Mammary epithelial cell (primary cell): ENCODE measurements at regions not wholly inside any gene's neighbourhood (a gene's known extent, or its start where the extent isn't known, plus 50 kb on each side); places are given as distances from the start of the nearest gene placed in this dataset.

Source experiments
- EZH2 ChIP-seq: IDR thresholded peaks from 2 replicates; pipeline ENCODE4 v1.6.1; 2012; ENCODE audit warnings: low read length, inconsistent platforms, borderline replicate concordance
- TF ChIP-seq, protein P1 (sequence below), 2 donors: IDR thresholded peaks in 1 of 2; conservative IDR thresholded peaks in 1 of 2; 2 replicates each; pipeline ENCODE4 v1.5.1; 2011 to 2012; ENCODE audit warnings: inconsistent platforms in 2 of 2, low read length in 2 of 2, mild to moderate bottlenecking in 2 of 2, control low read depth in 1 of 2, low read depth in 1 of 2; ENCODE audit not compliant: insufficient read depth in 1 of 2; ENCODE audit errors: extremely low read depth in 1 of 2

DNA sequence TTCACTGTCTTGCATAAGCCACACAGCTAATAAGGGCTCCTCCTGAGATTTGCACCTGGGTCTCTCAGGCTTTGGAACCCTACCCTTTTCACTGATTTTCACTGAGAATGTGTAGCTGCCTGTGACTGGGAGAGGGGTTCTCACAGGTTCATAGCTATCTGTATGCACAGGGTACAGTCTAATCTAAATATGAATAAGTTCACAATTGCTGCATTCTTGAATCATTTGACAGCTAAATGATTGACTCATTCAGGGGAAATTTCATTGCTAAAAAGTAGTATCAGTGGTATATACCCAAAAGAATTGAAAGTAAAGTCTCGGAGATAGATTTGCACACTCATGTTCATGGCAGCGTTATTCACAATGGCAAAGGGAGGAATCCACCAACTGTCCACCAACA is 140.7 kb downstream of the BOD1 start:
- TF ChIP-seq, protein P1, sequence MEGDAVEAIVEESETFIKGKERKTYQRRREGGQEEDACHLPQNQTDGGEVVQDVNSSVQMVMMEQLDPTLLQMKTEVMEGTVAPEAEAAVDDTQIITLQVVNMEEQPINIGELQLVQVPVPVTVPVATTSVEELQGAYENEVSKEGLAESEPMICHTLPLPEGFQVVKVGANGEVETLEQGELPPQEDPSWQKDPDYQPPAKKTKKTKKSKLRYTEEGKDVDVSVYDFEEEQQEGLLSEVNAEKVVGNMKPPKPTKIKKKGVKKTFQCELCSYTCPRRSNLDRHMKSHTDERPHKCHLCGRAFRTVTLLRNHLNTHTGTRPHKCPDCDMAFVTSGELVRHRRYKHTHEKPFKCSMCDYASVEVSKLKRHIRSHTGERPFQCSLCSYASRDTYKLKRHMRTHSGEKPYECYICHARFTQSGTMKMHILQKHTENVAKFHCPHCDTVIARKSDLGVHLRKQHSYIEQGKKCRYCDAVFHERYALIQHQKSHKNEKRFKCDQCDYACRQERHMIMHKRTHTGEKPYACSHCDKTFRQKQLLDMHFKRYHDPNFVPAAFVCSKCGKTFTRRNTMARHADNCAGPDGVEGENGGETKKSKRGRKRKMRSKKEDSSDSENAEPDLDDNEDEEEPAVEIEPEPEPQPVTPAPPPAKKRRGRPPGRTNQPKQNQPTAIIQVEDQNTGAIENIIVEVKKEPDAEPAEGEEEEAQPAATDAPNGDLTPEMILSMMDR (conservative IDR thresholded peaks at IDR 0.05 in 1 of 2, IDR thresholded peaks at IDR 0.05 in 1 of 2; ENCODE audit: extremely low read depth in 1 of 2, insufficient read depth in 1 of 2, low read depth in 1 of 2, low read length in 2 of 2), result no peak
- TF ChIP-seq EZH2, result no peak
